Choroid plexus epithelial cell (primary cell): ENCODE measurements at regions not wholly inside any gene's neighbourhood (a gene's known extent, or its start where the extent isn't known, plus 50 kb on each side); places are given as distances from the start of the nearest gene placed in this dataset.

Source experiments
- DNase-seq: peaks from one replicate; pipeline ENCODE4 v3.0.0-alpha.2; 2010; ENCODE audit warnings: low read depth
- H3K4me3 ChIP-seq: 2 replicates; pipeline ENCODE4 v1.5.1; 2011; ENCODE audit warnings: low read depth, mild to moderate bottlenecking, control low read depth, low read length, moderate library complexity
- TF ChIP-seq, protein P1 (sequence below): conservative IDR thresholded peaks from 2 replicates; pipeline ENCODE4 v1.5.1; 2011; ENCODE audit warnings: low read depth, mild to moderate bottlenecking, control low read depth, inconsistent platforms, low read length, moderate library complexity

DNA sequence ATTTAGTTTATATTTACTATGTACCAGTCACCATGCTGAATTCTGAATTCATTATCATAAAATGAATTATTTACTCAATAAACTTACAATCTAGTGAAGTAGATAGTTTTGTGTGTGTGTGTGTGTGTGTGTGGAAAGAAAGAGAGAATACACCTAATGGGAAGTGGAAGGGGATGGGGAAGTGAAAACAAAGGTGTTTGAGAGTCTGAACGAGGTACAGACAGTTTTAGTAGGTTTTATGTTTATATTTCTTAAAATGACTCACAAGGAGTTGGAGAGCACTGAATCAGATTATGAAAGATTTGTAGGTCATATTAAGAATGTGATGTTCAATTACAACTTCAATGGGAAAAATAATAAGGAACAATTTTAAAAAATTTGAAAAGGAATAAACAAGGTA lies 1753.0 kb downstream of the SLITRK1 start:
- no peak for DNase-seq
- TF ChIP-seq, protein P1, sequence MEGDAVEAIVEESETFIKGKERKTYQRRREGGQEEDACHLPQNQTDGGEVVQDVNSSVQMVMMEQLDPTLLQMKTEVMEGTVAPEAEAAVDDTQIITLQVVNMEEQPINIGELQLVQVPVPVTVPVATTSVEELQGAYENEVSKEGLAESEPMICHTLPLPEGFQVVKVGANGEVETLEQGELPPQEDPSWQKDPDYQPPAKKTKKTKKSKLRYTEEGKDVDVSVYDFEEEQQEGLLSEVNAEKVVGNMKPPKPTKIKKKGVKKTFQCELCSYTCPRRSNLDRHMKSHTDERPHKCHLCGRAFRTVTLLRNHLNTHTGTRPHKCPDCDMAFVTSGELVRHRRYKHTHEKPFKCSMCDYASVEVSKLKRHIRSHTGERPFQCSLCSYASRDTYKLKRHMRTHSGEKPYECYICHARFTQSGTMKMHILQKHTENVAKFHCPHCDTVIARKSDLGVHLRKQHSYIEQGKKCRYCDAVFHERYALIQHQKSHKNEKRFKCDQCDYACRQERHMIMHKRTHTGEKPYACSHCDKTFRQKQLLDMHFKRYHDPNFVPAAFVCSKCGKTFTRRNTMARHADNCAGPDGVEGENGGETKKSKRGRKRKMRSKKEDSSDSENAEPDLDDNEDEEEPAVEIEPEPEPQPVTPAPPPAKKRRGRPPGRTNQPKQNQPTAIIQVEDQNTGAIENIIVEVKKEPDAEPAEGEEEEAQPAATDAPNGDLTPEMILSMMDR: no peak
- H3K4me3 ChIP-seq: no peak overlapping the region

DNA sequence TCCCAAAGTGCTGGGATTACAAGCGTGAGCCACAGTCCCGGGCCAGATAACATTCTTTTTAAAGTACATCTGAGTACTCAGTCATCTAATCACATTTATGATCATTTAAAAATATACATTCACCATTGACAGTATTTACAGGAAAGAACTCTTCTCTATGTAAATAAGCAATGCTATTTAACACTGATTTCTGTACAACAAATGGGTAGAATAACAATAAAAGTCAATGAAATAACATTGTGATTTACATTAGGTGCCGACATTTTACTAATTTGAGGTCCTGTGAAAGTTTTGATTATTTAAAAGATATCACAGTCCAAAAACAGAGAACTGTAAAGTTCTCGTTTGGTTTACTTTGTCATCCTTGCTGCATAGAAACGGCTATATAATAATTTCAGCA lies 1763.7 kb downstream of the SLITRK1 start:
- no peak for DNase-seq
- TF ChIP-seq, protein P1: no peak
- no peak overlapping the region for H3K4me3 ChIP-seq

DNA sequence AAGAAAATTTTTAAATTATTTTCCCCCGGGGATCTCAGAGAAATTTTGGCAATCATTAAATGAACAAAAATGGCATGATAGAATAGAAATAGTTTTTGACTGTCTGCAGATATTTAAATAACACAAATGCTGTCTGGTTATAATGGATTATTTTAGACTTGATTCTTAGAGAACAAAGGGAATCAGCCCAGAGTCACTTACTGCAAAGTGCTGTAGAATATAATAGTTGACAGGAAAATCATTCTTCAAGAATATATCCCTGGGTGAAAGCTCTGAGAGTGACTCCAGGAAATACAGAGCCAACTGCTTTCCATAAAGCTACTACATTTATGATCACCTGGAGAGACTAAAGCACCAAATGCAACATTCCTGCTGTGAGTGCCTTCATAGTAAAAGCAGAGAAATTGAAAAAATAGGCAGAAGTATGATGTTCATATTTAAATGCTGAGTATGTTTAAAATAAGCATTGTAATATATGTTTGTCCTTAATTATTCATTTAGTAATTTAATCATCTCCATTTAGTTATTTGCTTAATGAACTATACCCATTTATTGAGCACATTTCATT lies 1765.8 kb downstream of the SLITRK1 start:
- DNase-seq: no peak
- H3K4me3 ChIP-seq: no peak overlapping the region
- TF ChIP-seq, protein P1: no peak

DNA sequence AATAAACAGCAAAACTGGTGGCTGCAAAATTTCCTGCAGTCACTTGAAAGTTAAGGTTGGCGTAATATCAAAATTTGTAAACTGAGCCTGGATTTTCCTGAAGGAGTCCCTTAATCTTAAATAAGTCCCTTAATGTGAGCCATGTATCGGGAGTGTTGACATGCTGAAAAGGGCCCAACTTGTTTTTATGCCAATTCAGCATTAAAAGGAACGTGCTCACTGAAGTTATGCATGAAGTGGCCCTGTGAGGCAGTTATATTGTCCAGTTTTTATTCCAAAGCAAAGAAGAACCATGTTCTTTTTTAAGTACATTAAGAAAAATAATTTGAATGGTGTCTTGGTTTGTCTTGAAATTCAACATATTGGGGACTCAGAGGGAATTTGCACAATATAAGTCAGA lies 1766.9 kb downstream of the SLITRK1 start:
- DNase-seq: no peak

DNA sequence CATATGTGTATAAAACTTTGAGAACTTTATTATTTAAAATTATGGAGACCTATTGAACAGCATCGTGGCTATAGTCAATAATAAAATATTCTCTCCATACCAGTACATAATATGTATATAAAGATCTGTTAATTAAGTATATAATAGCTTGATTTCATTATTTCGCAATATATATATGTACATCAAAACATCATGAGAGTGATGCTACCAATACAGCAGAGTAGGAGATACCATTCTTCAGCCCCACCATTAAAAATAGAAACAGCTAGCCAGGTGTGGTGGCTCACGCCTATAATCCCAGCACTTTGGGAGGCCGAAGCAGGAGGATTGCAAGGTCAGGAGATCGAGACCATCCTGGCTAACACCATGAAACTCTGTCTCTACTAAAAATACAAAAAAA lies 1755.3 kb upstream of the SPRY2 start:
- TF ChIP-seq, protein P1: no peak
- no peak overlapping the region for H3K4me3 ChIP-seq
- DNase-seq: no peak

More for the DNA sequence above, 1766.9 kb downstream of the SLITRK1 start:
- no peak overlapping the region for H3K4me3 ChIP-seq
- TF ChIP-seq, protein P1: no peak

DNA sequence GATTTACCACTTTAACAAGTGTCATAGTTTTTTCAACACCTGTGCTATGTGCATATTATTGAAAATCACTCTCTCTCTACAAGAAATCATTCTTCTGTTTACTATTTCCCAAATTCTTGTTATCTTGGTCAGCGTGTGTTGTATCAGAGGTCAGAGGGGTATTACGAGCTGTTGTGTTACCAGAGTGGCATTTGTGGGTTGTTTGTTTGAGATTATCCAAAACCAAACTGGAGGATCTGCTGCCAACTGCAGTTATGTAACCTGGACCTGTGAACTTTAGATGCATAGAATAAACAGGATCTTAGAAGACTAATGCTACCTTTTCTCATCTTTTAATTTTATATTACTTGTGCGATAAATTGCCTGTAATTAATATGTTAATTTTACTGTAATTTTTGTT lies 1751.4 kb upstream of the SPRY2 start:
- no peak overlapping the region for H3K4me3 ChIP-seq
- TF ChIP-seq, protein P1: no peak
- no peak for DNase-seq

DNA sequence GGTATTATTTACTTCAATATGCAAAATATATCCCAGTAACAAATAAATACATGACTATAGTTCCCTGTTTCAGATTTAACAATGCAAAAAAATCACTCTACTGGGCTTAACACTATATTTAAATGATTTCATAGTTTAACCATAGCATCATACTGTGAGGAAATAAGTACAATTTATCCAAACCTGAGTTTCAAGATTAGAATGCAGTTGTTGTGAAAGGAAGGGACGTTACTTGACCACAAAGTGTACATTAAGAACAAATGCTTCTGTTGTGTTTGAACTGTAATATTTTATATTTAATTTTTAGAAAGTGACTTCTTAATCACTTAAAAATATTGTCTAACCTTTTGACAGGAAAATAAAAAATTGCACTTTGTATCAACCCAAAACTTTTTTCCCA lies 1747.9 kb upstream of the SPRY2 start:
- H3K4me3 ChIP-seq: no peak overlapping the region
- peak; percentile 52 for DNase-seq
- TF ChIP-seq, protein P1: no peak
